ENCODE measurements at regions not wholly inside any gene's neighbourhood (a gene's known extent, or its start where the extent isn't known, plus 50 kb on each side); places are given as distances from the start of the nearest gene placed in this dataset.

DNA sequence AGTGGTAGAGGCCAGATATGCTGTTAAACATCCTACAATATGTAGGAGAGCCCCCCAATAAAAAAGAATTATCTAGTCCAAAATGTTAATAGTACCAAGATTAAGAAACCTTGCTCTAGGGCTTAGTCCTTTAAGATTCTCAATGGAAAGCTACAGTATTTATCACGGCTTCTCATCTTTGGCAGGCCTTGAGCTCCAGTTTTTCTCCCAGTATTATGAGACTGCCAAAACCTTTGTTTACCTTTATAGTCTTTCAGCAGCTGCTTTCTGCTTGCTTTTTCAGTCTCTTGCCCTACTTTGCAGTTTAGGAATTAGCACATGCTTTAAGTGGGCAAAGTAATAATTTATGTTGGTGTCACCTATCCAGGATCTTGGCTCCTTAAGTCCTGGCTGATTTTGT lies 59.7 kb downstream of the NHLRC1 start:
- intact Hi-C loops (cut with DNase I), result no loop called here
- no peaks in the 10 kb centered on the region for H3K4me1 ChIP-seq
- H3K27me3 ChIP-seq, result no peaks in the 10 kb centered on the region
- H3K36me3 ChIP-seq, result no peaks in the 10 kb centered on the region
- H3K27ac ChIP-seq, result no peak overlapping the region
- TF ChIP-seq, protein P1, sequence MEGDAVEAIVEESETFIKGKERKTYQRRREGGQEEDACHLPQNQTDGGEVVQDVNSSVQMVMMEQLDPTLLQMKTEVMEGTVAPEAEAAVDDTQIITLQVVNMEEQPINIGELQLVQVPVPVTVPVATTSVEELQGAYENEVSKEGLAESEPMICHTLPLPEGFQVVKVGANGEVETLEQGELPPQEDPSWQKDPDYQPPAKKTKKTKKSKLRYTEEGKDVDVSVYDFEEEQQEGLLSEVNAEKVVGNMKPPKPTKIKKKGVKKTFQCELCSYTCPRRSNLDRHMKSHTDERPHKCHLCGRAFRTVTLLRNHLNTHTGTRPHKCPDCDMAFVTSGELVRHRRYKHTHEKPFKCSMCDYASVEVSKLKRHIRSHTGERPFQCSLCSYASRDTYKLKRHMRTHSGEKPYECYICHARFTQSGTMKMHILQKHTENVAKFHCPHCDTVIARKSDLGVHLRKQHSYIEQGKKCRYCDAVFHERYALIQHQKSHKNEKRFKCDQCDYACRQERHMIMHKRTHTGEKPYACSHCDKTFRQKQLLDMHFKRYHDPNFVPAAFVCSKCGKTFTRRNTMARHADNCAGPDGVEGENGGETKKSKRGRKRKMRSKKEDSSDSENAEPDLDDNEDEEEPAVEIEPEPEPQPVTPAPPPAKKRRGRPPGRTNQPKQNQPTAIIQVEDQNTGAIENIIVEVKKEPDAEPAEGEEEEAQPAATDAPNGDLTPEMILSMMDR (IDR thresholded peaks at IDR 0.05), result no peak
- TF ChIP-seq POLR2AphosphoS5 (IDR thresholded peaks at IDR 0.05; ENCODE audit: insufficient read depth in 1 of 2, low read depth in 1 of 2) (peak in 1 of 2 donors; percentile 31), POLR2A (IDR thresholded peaks at IDR 0.05) (no peak)
- DNase-seq (ENCODE audit: extremely low spot score in 2 of 2), result no peak
- no peaks in the 10 kb centered on the region for H3K9me3 ChIP-seq
- H3K4me3 ChIP-seq, result no peak overlapping the region

DNA sequence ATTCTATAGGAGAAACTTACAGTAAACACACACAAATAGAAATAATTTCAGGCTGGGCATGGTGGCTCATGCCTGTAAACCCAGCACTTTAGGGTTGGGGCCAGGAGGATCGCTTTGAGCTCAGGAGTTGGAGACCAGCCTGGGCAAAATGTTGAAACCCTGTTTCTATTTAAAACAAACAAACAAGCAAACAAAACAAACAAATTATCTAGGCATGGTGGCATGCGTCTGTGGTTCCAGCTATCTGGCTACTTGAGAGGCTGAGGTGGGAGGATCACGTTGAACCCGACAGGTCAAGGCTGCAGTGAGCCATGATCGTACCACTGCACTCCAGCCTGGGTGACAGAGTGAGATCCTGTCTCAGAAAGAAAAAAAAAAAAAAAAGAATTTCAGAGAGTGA lies 64.0 kb downstream of the NHLRC1 start:
- no peak for DNase-seq (ENCODE audit: extremely low spot score in 2 of 2)

DNA sequence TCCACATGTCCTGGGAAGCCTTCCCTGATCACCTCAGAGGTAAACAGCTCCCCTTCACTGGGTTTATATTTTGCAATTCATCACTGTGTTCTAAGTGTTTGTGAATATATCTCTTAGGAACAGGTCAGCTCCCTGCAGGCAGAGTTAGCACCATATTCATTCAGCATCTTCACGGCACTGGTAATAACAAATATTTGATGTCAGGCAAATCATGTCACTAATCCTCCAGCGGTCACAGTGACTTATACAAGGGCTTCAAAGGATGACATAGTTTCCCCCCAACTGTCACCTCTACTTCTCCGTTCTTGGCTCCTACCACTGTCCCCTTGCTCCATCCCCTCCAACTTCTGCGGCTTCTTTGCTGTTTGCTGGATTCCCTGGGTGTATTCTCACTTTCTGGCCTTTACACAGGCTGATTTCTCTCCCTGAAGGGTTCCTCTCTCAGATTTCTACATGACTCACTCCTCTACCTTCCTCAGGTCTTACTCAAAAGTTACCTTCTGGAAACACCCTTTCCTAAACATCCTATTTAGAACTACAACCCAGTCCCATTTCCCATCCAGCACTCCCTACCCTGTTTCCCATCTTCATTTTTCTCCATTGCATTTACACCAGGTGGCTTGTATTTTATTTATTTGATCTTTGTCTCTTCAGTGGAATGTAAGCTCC lies 66.6 kb downstream of the NHLRC1 start:
- H3K9me3 ChIP-seq, result no peaks in the 10 kb centered on the region
- no peak overlapping the region for H3K27ac ChIP-seq
- no peak overlapping the region for H3K4me3 ChIP-seq
- H3K4me1 ChIP-seq, result peaks cover 12% of the 10 kb centered on the region
- intact Hi-C loops (cut with DNase I), result no loop called here
- TF ChIP-seq POLR2A (IDR thresholded peaks at IDR 0.05) (no peak), POLR2AphosphoS5 (IDR thresholded peaks at IDR 0.05; ENCODE audit: insufficient read depth in 1 of 2, low read depth in 1 of 2) (no peak)
- no peaks in the 10 kb centered on the region for H3K27me3 ChIP-seq
- H3K36me3 ChIP-seq, result no peaks in the 10 kb centered on the region
- no peak for DNase-seq (ENCODE audit: extremely low spot score in 2 of 2)

More for the DNA sequence above, 64.0 kb downstream of the NHLRC1 start:
- no peaks in the 10 kb centered on the region for H3K36me3 ChIP-seq
- H3K4me1 ChIP-seq, result peaks cover 5% of the 10 kb centered on the region
- no peak for TF ChIP-seq POLR2A (IDR thresholded peaks at IDR 0.05)
- TF ChIP-seq, protein P1 (IDR thresholded peaks at IDR 0.05), result no peak
- TF ChIP-seq POLR2AphosphoS5 (IDR thresholded peaks at IDR 0.05; ENCODE audit: insufficient read depth in 1 of 2, low read depth in 1 of 2), result no peak
- intact Hi-C loops (cut with DNase I), result no loop called here
- H3K4me3 ChIP-seq, result no peak overlapping the region
- no peaks in the 10 kb centered on the region for H3K9me3 ChIP-seq
- H3K27ac ChIP-seq, result no peak overlapping the region
- no peaks in the 10 kb centered on the region for H3K27me3 ChIP-seq

DNA sequence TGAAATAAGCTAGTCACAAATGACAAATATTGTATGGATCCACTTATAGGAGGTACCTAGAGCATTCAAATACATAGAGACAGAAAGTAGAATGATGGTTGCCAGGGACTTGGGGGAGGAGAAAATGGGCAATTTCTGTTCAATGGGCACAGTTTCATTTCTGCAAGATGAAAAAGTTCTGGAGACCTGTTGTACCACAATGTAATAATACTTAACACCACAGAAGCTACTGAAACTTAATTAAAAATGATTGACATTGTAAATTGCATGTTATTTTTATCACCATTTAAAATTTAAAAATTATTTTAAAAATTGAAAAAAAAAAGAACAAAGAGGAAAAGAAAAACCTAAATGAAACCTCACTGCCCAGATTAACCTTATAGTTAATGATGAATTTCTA lies 67.4 kb downstream of the NHLRC1 start:
- no peak overlapping the region for H3K4me3 ChIP-seq
- intact Hi-C loops (cut with DNase I), result no loop called here
- no peaks in the 10 kb centered on the region for H3K27me3 ChIP-seq
- no peak overlapping the region for H3K27ac ChIP-seq
- no peaks in the 10 kb centered on the region for H3K36me3 ChIP-seq
- TF ChIP-seq, protein P1 (IDR thresholded peaks at IDR 0.05), result no peak
- TF ChIP-seq POLR2A (IDR thresholded peaks at IDR 0.05) (no peak), POLR2AphosphoS5 (IDR thresholded peaks at IDR 0.05; ENCODE audit: insufficient read depth in 1 of 2, low read depth in 1 of 2) (no peak)
- H3K4me1 ChIP-seq, result peaks cover 12% of the 10 kb centered on the region
- no peak for DNase-seq (ENCODE audit: extremely low spot score in 2 of 2)
- no peaks in the 10 kb centered on the region for H3K9me3 ChIP-seq

DNA sequence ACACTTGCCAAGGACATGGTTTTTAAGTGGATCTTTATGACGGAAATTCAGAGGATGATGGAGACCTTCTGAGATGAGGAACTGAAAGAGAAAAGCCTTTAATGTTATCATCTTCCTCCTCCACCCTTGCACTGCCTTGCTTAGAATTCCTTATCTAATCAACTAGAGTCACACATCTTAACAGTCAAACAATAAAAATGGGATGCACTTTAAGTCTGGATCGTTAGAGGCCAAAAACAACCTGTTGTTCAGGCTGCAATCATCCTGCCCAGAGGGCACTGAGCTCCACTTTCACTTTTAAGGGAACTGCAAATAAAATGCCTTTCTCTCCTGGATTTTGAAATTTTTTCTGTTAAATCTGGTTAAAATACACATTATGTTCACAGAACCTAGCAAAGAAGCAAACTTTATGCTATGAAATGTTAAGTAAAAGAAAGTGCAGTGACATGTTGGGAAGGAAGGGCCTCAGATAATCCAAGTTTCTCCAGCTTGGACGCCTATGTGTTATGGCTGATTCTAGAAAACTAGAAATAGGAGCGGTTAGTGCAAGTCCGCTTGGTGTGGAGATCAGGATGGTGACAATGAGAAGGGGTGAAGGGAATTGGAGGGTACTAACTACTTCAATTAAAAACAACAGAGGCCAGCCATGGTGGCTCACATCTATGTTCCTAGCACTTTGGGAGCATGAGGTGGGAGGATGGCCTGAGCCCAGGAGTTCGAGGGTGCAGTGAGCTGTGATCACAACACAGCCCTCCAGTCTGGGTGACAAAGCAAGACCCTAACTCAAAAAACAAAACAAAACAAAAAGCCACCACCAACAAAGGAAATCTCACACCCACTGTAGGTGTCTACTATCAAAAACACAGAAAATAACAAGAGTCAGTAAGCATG lies 66.4 kb upstream of the KIF13A start:
- intact Hi-C loops (cut with DNase I), result no loop called here
- peak overlapping the region in 1 of 2 donors; percentile 11 for H3K4me3 ChIP-seq
- TF ChIP-seq, protein P1 (IDR thresholded peaks at IDR 0.05), result no peak
- TF ChIP-seq POLR2A (IDR thresholded peaks at IDR 0.05) (no peak), POLR2AphosphoS5 (IDR thresholded peaks at IDR 0.05; ENCODE audit: insufficient read depth in 1 of 2, low read depth in 1 of 2) (no peak)
- no peaks in the 10 kb centered on the region for H3K9me3 ChIP-seq
- peak overlapping the region; percentile 11 for H3K27ac ChIP-seq
- peaks cover 12% of the 10 kb centered on the region for H3K4me1 ChIP-seq
- DNase-seq (ENCODE audit: extremely low spot score in 2 of 2), result no peak
- no peaks in the 10 kb centered on the region for H3K36me3 ChIP-seq
- H3K27me3 ChIP-seq, result no peaks in the 10 kb centered on the region

All from vagina (tissue), 2 donors.